GM12878 (cell line): ENCODE measurements at regions not wholly inside any gene's neighbourhood (a gene's known extent, or its start where the extent isn't known, plus 50 kb on each side); places are given as distances from the start of the nearest gene placed in this dataset.

ENCODE experiments used
- CHD1 ChIP-seq: IDR thresholded peaks from 2 replicates; pipeline ENCODE4 v1.6.1; 2012; ENCODE audit warnings: low read depth, low read length, improper control_type of control experiment
- CHD2 ChIP-seq: IDR thresholded peaks from 2 replicates; pipeline ENCODE4 v1.6.1; 2011; ENCODE audit warnings: low read depth, low read length, improper control_type of control experiment, borderline replicate concordance
- CUX1 ChIP-seq: IDR thresholded peaks from 2 replicates; pipeline ENCODE4 v1.6.1; 2012; ENCODE audit warnings: improper control_type of control experiment, low read depth, low read length; ENCODE audit not compliant: insufficient replicate concordance
- ESRRA ChIP-seq: IDR thresholded peaks from 2 replicates; pipeline ENCODE4 v1.6.1; 2012; ENCODE audit warnings: mild to moderate bottlenecking, low read length, improper control_type of control experiment
- FOXK2 ChIP-seq: fragments of 450-650 bp; IDR thresholded peaks from 2 replicates; pipeline ENCODE4 v1.6.1; 2017; ENCODE audit warnings: mild to moderate bottlenecking, moderate library complexity
- RAD21 ChIP-seq: IDR thresholded peaks from 2 replicates; pipeline ENCODE4 v1.6.1; 2011; ENCODE audit warnings: mild to moderate bottlenecking, low read depth, low read length, moderate library complexity; ENCODE audit not compliant: insufficient read depth
- RELA ChIP-seq: fragments of 450-650 bp; IDR thresholded peaks from 2 replicates; pipeline ENCODE4 v1.8.0; 2014; ENCODE audit warnings: borderline replicate concordance; ENCODE audit not compliant: partially characterized antibody
- SIX5 ChIP-seq: IDR thresholded peaks from 2 replicates; pipeline ENCODE4 v1.6.1; 2011; ENCODE audit warnings: mild to moderate bottlenecking, low read depth, low read length, moderate library complexity; ENCODE audit not compliant: severe bottlenecking
- TARDBP ChIP-seq: IDR thresholded peaks from 2 replicates; pipeline ENCODE4 v1.6.1; 2016; ENCODE audit warnings: borderline replicate concordance
- ZBTB33 ChIP-seq: fragments of 450-650 bp; IDR thresholded peaks from 2 replicates; pipeline ENCODE4 v1.6.1; 2017; ENCODE audit warnings: mild to moderate bottlenecking

GRCh38 chr15:20657084-20657483 is 115.5 kb upstream of the GOLGA6L6 start (continued):
- TF ChIP-seq CUX1 (no peak), ESRRA (no peak), TARDBP (no peak), ZBTB33 (no peak), RAD21 (no peak), SIX5 (no peak), RELA (no peak), CHD1 (no peak), CHD2 (no peak), FOXK2 (no peak)
- TF ChIP-seq, all 136 proteins: peak for 0
